Muscle layer of duodenum (tissue), 2 donors: ENCODE measurements at regions not wholly inside any gene's neighbourhood (a gene's known extent, or its start where the extent isn't known, plus 50 kb on each side); places are given as distances from the start of the nearest gene placed in this dataset.

Experiments
- H3K27ac ChIP-seq: one replicate; pipeline ENCODE4 v1.7.0; 2013; ENCODE audit warnings: mild to moderate bottlenecking, low read length
- H3K27me3 ChIP-seq: one replicate; pipeline ENCODE4 v1.7.0; 2013; ENCODE audit warnings: low read depth, mild to moderate bottlenecking, control low read depth, low read length
- H3K36me3 ChIP-seq, 2 donors: one replicate each; pipeline ENCODE4 v1.7.0; 2013; ENCODE audit warnings: low read length in 2 of 2, control low read depth in 1 of 2, mild to moderate bottlenecking in 1 of 2; ENCODE audit not compliant: insufficient read depth in 2 of 2, control insufficient read depth in 1 of 2
- H3K4me1 ChIP-seq, 2 donors: one replicate each; pipeline ENCODE4 v1.7.0; 2013; ENCODE audit warnings: low read length in 2 of 2, mild to moderate bottlenecking in 2 of 2, control low read depth in 1 of 2, moderate library complexity in 1 of 2; ENCODE audit not compliant: insufficient read depth in 2 of 2, control insufficient read depth in 1 of 2
- H3K4me3 ChIP-seq, 2 donors: one replicate each; pipeline ENCODE4 v1.7.0; 2013; ENCODE audit warnings: low read length in 2 of 2, low read depth in 1 of 2, mild to moderate bottlenecking in 1 of 2
- H3K9me3 ChIP-seq, 2 donors: one replicate each; pipeline ENCODE4 v1.7.0; 2013; ENCODE audit warnings: low read length in 2 of 2, control low read depth in 1 of 2, mild to moderate bottlenecking in 1 of 2; ENCODE audit not compliant: control insufficient read depth in 1 of 2
- donor health status: healthy.

DNA sequence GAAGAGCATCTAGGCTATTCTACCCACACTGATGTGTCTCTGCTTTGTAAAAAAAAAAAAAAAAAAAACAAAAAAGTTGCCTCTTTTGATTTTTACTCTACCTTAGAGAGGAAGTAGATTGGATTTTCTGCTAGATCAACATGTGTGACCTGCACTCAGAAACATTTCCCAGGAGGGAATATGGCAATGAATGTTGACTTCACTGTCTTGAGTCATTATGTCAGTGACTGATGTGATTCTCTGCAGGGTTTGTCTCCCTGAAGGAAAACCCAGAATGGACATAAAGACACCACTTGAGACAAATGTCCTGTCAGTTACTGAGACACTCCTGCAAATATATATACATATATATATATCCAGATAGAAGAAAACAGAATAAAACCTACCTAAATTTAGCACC is 370.3 kb downstream of the BMPER start:
- Histone ChIP-seq H3K27me3 (no peaks in the 10 kb centered on the region), H3K27ac (no peak overlapping the region)

DNA sequence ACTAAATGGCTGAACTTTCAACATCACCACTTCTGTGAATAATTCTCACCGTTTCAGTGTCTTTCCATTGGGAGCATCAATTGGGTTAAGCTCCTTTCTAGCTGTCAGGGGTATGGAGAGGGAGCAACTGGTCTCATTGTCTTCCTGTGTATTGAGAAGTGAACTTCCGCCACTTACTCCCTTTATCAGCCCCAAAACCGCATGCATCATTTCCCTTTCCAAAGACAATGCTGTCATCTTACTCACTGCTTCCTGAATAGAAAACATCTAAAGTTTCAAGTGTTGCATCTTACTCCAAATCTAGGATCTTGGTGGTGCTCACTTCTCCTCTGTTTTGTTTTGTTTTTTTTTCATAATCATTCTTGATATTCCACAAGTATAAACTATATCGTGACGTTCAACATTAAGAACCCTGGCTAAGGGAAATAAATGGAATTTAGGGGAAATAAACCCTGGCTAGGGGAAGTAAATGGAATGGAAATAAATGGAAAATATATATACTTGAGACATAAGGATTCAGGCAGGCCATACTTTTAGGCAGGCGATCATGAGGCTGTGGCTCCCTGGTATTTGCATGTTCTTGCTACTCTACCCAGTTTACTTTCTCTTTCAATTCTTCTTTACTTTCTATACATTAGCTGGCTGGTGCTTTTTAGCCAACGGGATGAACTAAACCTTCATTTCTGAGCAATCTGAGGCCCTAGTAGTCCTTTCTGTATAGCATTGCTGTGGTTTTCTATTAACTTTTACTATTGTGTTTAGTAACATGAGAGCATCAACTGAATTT is 371.9 kb downstream of the BMPER start:
- no peak overlapping the region for H3K4me3 ChIP-seq
- H3K9me3 ChIP-seq: no peaks in the 10 kb centered on the region
- H3K36me3 ChIP-seq: no peaks in the 10 kb centered on the region
- H3K27ac ChIP-seq: no peak overlapping the region
- no peaks in the 10 kb centered on the region for H3K4me1 ChIP-seq
- no peaks in the 10 kb centered on the region for H3K27me3 ChIP-seq

More for the DNA sequence above, 370.3 kb downstream of the BMPER start:
- Histone ChIP-seq H3K9me3 (no peaks in the 10 kb centered on the region), H3K4me3 (no peak overlapping the region), H3K4me1 (no peaks in the 10 kb centered on the region), H3K36me3 (no peaks in the 10 kb centered on the region)

DNA sequence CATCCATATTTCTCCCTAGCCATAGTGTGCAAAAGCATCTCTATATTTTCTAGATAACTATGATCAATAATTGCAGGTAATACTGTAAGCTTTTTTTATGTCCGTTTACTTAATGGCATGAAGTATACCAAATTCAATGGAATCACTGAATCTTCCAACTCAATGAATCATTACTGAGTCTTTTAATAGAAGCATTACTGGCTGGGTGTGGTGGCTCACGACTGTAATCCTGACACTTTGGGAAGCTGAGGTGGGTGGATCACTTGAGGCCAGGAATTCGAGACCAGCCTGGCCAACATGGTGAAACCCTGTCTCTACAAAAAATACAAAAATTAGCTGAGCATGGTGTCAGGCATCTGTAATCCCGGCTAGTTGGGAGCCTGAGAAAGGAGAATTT is 372.5 kb downstream of the BMPER start:
- no peak overlapping the region for H3K4me3 ChIP-seq
- no peaks in the 10 kb centered on the region for H3K4me1 ChIP-seq
- no peaks in the 10 kb centered on the region for H3K9me3 ChIP-seq
- H3K27me3 ChIP-seq: no peaks in the 10 kb centered on the region
- H3K27ac ChIP-seq: no peak overlapping the region
- no peaks in the 10 kb centered on the region for H3K36me3 ChIP-seq

DNA sequence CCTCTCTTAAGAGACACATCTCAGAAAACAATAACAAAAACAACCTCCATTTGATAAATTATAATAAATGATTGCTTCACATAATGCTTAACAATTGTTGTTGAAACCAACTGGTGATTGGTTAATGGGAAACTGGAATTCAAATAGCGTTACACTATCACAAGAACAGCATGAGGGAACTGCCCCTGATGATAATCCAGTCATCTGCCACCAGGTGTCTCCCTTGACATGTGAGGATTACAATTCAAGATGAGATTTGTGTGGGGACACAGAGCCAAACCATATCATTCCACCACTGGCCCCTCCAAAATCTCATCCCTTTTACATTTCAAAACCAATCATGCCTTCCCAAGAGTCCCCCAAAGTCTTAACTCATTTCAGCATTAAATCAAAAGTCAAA is 375.9 kb downstream of the BMPER start:
- Histone ChIP-seq H3K4me3 (no peak overlapping the region), H3K4me1 (no peaks in the 10 kb centered on the region), H3K36me3 (no peaks in the 10 kb centered on the region), H3K27ac (no peak overlapping the region), H3K27me3 (no peaks in the 10 kb centered on the region), H3K9me3 (no peaks in the 10 kb centered on the region)

DNA sequence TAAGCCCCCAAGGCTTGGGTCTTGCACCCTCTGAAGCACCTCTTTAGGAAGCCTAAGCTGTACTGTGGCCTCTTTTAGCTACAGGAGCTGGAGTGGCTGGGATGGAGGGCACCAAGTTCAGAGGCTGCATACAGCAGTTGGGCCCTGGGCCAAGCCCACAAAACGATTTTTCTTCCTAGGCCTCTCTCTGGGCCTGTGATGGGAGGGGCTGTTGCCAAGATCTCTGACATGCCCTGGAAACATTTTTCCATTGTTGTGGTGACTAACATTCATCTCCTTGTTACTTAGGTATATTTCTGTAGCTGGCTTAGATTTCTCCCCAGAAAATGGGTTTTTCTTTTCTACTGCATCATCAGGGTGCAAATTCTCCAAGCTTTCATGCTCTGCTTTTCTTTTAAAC is 375.7 kb upstream of the NPSR1 start:
- Histone ChIP-seq H3K4me1 (no peaks in the 10 kb centered on the region), H3K27ac (no peak overlapping the region), H3K9me3 (no peaks in the 10 kb centered on the region), H3K27me3 (no peaks in the 10 kb centered on the region), H3K4me3 (no peak overlapping the region), H3K36me3 (no peaks in the 10 kb centered on the region)

DNA sequence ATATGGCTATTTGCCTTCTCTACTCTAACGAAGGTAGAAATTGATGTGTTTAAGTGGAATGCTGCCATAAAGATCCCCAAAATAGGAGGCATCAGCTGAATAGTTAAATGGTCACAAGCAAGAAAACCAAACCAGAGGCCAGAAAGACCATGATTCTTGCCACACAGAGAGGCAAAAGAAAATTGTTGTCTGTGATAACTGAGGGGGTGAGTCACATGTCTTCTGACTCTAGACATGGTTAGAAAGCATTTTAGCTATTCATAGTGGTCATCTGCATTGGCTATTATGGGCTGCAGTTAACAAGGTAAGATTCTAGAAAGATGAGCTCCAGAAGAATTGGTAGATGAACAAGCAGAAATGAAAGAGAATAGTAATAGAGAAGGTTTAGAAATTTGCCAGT is 361.4 kb upstream of the NPSR1 start:
- Histone ChIP-seq H3K9me3 (no peaks in the 10 kb centered on the region), H3K4me1 (no peaks in the 10 kb centered on the region), H3K4me3 (no peak overlapping the region), H3K27ac (no peak overlapping the region), H3K27me3 (no peaks in the 10 kb centered on the region), H3K36me3 (no peaks in the 10 kb centered on the region)

- H3K9me3 ChIP-seq: no peaks in the 10 kb centered on the region
- H3K4me3 ChIP-seq: no peak overlapping the region
- H3K27me3 ChIP-seq: no peaks in the 10 kb centered on the region
- no peaks in the 10 kb centered on the region for H3K36me3 ChIP-seq
- H3K4me1 ChIP-seq: no peaks in the 10 kb centered on the region
- no peak overlapping the region for H3K27ac ChIP-seq
Observed at GRCh38 chr7:34298492-34299013, 359.5 kb upstream of the NPSR1 start.

- H3K27me3 ChIP-seq: no peaks in the 10 kb centered on the region
- no peak overlapping the region for H3K27ac ChIP-seq
- H3K4me3 ChIP-seq: no peak overlapping the region
- no peaks in the 10 kb centered on the region for H3K36me3 ChIP-seq
- H3K9me3 ChIP-seq: no peaks in the 10 kb centered on the region
- H3K4me1 ChIP-seq: no peaks in the 10 kb centered on the region
Observed at GRCh38 chr7:34299066-34299465, 359.0 kb upstream of the NPSR1 start.

GRCh38 chr7:34307540-34307939 is 350.5 kb upstream of the NPSR1 start:
- Histone ChIP-seq H3K27ac (no peak overlapping the region), H3K36me3 (no peaks in the 10 kb centered on the region), H3K9me3 (no peaks in the 10 kb centered on the region), H3K4me1 (no peaks in the 10 kb centered on the region), H3K4me3 (no peak overlapping the region), H3K27me3 (no peaks in the 10 kb centered on the region)

GRCh38 chr7:34308595-34308994 is 349.4 kb upstream of the NPSR1 start:
- no peak overlapping the region for H3K27ac ChIP-seq
- H3K9me3 ChIP-seq: peaks cover 0 to 5% of the 10 kb centered on the region in 2 donors
- H3K4me1 ChIP-seq: no peaks in the 10 kb centered on the region
- H3K36me3 ChIP-seq: no peaks in the 10 kb centered on the region
- H3K4me3 ChIP-seq: no peak overlapping the region
- H3K27me3 ChIP-seq: no peaks in the 10 kb centered on the region

DNA sequence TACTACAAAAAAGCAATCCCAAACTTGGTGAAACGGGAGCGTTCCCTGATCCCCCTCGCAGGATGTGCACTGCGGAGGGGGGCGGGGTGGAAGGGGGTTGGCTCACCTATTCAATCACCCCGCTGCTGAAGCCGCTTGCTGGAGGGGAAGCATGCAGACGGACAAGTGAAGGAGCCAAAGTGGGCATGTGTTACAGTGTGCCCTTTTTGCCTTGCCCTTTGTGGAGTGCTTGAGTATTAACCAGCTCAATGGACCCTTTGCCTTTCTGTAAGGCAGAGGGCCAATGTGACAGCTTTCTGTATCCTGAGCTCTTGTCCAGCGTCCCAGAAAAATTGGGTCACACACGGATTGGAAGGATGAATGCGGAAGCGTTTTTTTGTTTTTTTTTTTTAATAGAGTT is 348.9 kb upstream of the NPSR1 start:
- Histone ChIP-seq H3K27ac (no peak overlapping the region), H3K4me1 (no peaks in the 10 kb centered on the region)

DNA sequence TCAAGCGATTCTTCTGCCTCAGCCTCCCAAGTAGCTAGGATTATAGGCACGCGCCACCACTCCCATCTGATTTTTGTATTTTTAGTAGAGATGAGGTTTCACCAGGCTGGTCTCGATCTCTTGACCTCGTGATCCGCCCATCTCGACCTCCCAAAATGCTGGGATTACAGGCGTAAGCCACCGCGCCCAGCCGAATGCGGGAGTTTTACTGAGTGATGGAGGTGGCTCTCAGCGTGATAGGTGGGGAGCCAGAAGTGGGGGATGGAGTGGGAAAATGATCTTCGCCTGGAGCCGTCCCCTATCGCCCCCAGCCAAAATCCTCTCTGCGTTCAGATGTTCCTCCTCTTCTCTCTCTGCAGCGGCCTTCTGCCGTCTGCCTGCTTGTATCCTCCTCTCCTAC is 348.4 kb upstream of the NPSR1 start:
- Histone ChIP-seq H3K36me3 (no peaks in the 10 kb centered on the region), H3K4me3 (no peak overlapping the region), H3K27ac (no peak overlapping the region), H3K9me3 (peaks cover 0 to 5% of the 10 kb centered on the region in 2 donors), H3K27me3 (no peaks in the 10 kb centered on the region), H3K4me1 (no peaks in the 10 kb centered on the region)

More for the DNA sequence above, 348.9 kb upstream of the NPSR1 start:
- Histone ChIP-seq H3K27me3 (no peaks in the 10 kb centered on the region), H3K36me3 (no peaks in the 10 kb centered on the region), H3K9me3 (peaks cover 0 to 5% of the 10 kb centered on the region in 2 donors), H3K4me3 (no peak overlapping the region)
